IMR-90 (cell line): ENCODE measurements at regions not wholly inside any gene's neighbourhood (a gene's known extent, or its start where the extent isn't known, plus 50 kb on each side); places are given as distances from the start of the nearest gene placed in this dataset.

Experiments
- ATAC-seq: fragments of 200-7000 bp; cut with Tn5 transposase; 2 replicates; pipeline ENCODE4 v1.9.1; 2020; ENCODE audit warnings: low read depth, mild to moderate bottlenecking, moderate library complexity
- BruUV-seq: library from RNA; stranded (reverse); fragments of 400-500 nt; replicated peaks from 2 replicates; lab custom pipeline; 2021; lab: Mats Ljungman, UMichigan
- CTCF ChIA-PET: fragments of 300-600 bp; formaldehyde crosslinking; extraction: SDS; loops from one replicate; lab custom pipeline; 2021; ENCODE audit warnings: antibody characterized with exemption; lab: Yijun Ruan, JAX
- POLR2A ChIA-PET: fragments of 300-600 bp; sonication (Branson Sonifier 250); formaldehyde crosslinking; loops from one replicate; lab custom pipeline; 2022; ENCODE audit warnings: antibody characterized with exemption; ENCODE audit not compliant: unreplicated experiment; lab: Charles Lee
- DNase-seq: peaks from one replicate; pipeline ENCODE4 v3.0.0; 2013
- H2AFZ ChIP-seq: replicated peaks from 2 replicates; pipeline ENCODE3; 2013; ENCODE audit warnings: low read length, mild to moderate bottlenecking; ENCODE audit not compliant: poor library complexity
- H2AK5ac ChIP-seq: 2 replicates; pipeline ENCODE4 v1.6.1; 2013; ENCODE audit warnings: low read depth, low read length, inconsistent platforms
- H2AK9ac ChIP-seq: replicated peaks from 2 replicates; pipeline ENCODE3; 2013; ENCODE audit warnings: mild to moderate bottlenecking, low read depth, low read length, moderate library complexity; ENCODE audit not compliant: poor library complexity
- H2BK120ac ChIP-seq: 2 replicates; pipeline ENCODE4 v1.6.1; 2013; ENCODE audit warnings: low read depth, low read length, inconsistent platforms
- H2BK15ac ChIP-seq: 3 replicates; pipeline ENCODE4 v1.6.1; 2013; ENCODE audit warnings: low read depth, low read length, inconsistent platforms
- H2BK20ac ChIP-seq: 2 replicates; pipeline ENCODE4 v1.6.1; 2013; ENCODE audit warnings: low read depth, mild to moderate bottlenecking, inconsistent platforms, low read length, moderate library complexity
- H2BK5ac ChIP-seq: 2 replicates; pipeline ENCODE4 v1.6.1; 2013; ENCODE audit warnings: mild to moderate bottlenecking, low read depth, low read length, inconsistent platforms; ENCODE audit not compliant: poor library complexity, severe bottlenecking
- H3K14ac ChIP-seq: replicated peaks from 2 replicates; pipeline ENCODE4 v1.6.1; 2013; ENCODE audit warnings: low read depth, low read length, inconsistent platforms
- H3K18ac ChIP-seq: 2 replicates; pipeline ENCODE4 v1.6.1; 2013; ENCODE audit warnings: low read depth, low read length, control low read depth
- H3K23ac ChIP-seq: 2 replicates; pipeline ENCODE4 v1.6.1; 2013; ENCODE audit warnings: low read depth, low read length, inconsistent platforms
- H3K27ac ChIP-seq: 2 replicates; pipeline ENCODE4 v1.5.1; 2013; ENCODE audit warnings: mild to moderate bottlenecking, control low read depth, low read length; ENCODE audit not compliant: insufficient read depth
- H3K27me3 ChIP-seq: 2 replicates; pipeline ENCODE4 v1.6.1; 2013; ENCODE audit warnings: low read length; ENCODE audit not compliant: control insufficient read depth, insufficient read depth
- H3K36me3 ChIP-seq: 2 replicates; pipeline ENCODE4 v1.6.1; 2013; ENCODE audit warnings: low read length, mixed read lengths; ENCODE audit not compliant: control insufficient read depth, insufficient read depth
- H3K4ac ChIP-seq: 2 replicates; pipeline ENCODE4 v1.6.1; 2013; ENCODE audit warnings: low read depth, low read length, inconsistent platforms
- H3K4me1 ChIP-seq: 2 replicates; pipeline ENCODE4 v1.6.1; 2013; ENCODE audit warnings: low read length, mixed read lengths; ENCODE audit not compliant: control insufficient read depth, insufficient read depth
- H3K4me2 ChIP-seq: 2 replicates; pipeline ENCODE4 v1.6.1; 2013; ENCODE audit warnings: low read depth, mild to moderate bottlenecking, control low read depth, low read length, moderate library complexity
- H3K4me3 ChIP-seq: 2 replicates; pipeline ENCODE4 v1.5.1; 2013; ENCODE audit warnings: low read depth, mild to moderate bottlenecking, control low read depth, low read length, moderate library complexity; ENCODE audit not compliant: insufficient read depth
- H3K56ac ChIP-seq: 2 replicates; pipeline ENCODE4 v1.6.1; 2013; ENCODE audit warnings: low read length, inconsistent platforms; ENCODE audit not compliant: insufficient read depth; ENCODE audit errors: extremely low read depth
- H3K79me1 ChIP-seq, 2 experiments: 2 replicates each; pipeline ENCODE4 v1.6.1; 2013; ENCODE audit warnings: low read length in 2 of 2, inconsistent platforms in 1 of 2, low read depth in 1 of 2
- H3K9ac ChIP-seq: 2 replicates; pipeline ENCODE4 v1.6.1; 2013; ENCODE audit warnings: low read depth, low read length, control low read depth
- H3K9me1 ChIP-seq: 2 replicates; pipeline ENCODE4 v1.6.1; 2013; ENCODE audit warnings: low read length, inconsistent platforms; ENCODE audit not compliant: insufficient read depth
- H3K9me3 ChIP-seq: 2 replicates; pipeline ENCODE4 v1.6.1; 2013; ENCODE audit warnings: low read length; ENCODE audit not compliant: control insufficient read depth, insufficient read depth
- H4K20me1 ChIP-seq: 2 replicates; pipeline ENCODE4 v1.6.1; 2013; ENCODE audit warnings: low read length, inconsistent platforms; ENCODE audit not compliant: insufficient read depth
- H4K5ac ChIP-seq: 2 replicates; pipeline ENCODE4 v1.6.1; 2013; ENCODE audit warnings: mild to moderate bottlenecking, low read depth, low read length, control low read depth
- H4K8ac ChIP-seq, 2 experiments: 2 replicates each; pipeline ENCODE4 v1.6.1; 2013; ENCODE audit warnings: low read depth in 2 of 2, low read length in 2 of 2, control low read depth in 1 of 2, inconsistent platforms in 1 of 2
- H4K91ac ChIP-seq: 2 replicates; pipeline ENCODE4 v1.6.1; 2013; ENCODE audit warnings: low read depth, low read length, inconsistent platforms; ENCODE audit not compliant: insufficient read depth
- BHLHE40 ChIP-seq: fragments of 150-350 bp; IDR thresholded peaks from 2 replicates; pipeline ENCODE4 v1.6.1; 2016; ENCODE audit warnings: mild to moderate bottlenecking, low read depth, low read length
- CEBPB ChIP-seq: IDR thresholded peaks from 2 replicates; pipeline ENCODE4 v1.6.1; 2012; ENCODE audit warnings: low read depth, low read length, improper control_type of control experiment
- CHD1 ChIP-seq: IDR thresholded peaks from 2 replicates; pipeline ENCODE4 v1.6.1; 2012; ENCODE audit warnings: low read depth, low read length, improper control_type of control experiment
- CTCF ChIP-seq: conservative IDR thresholded peaks from 2 replicates; pipeline ENCODE4 v1.5.1; 2012; ENCODE audit warnings: mild to moderate bottlenecking, low read depth, low read length, improper control_type of control experiment
- FOS ChIP-seq: fragments of 150-350 bp; IDR thresholded peaks from 2 replicates; pipeline ENCODE4 v1.6.1; 2016; ENCODE audit warnings: low read depth, low read length
- MAFK ChIP-seq: IDR thresholded peaks from 2 replicates; pipeline ENCODE4 v1.6.1; 2012; ENCODE audit warnings: low read depth, low read length, improper control_type of control experiment
- MAZ ChIP-seq: IDR thresholded peaks from 2 replicates; pipeline ENCODE4 v1.6.1; 2012; ENCODE audit warnings: low read depth, mild to moderate bottlenecking, low read length, improper control_type of control experiment, moderate library complexity, borderline replicate concordance
- MXI1 ChIP-seq: IDR thresholded peaks from 2 replicates; pipeline ENCODE4 v1.6.1; 2012; ENCODE audit warnings: low read depth, mild to moderate bottlenecking, low read length, moderate library complexity, borderline replicate concordance
- NFE2L2 ChIP-seq: fragments of 150-350 bp; IDR thresholded peaks from 2 replicates; pipeline ENCODE4 v1.6.1; 2016; ENCODE audit warnings: low read depth, mild to moderate bottlenecking, low read length
- POLR2A ChIP-seq: IDR thresholded peaks from 2 replicates; pipeline ENCODE4 v1.6.1; 2012; ENCODE audit warnings: mild to moderate bottlenecking, low read depth, low read length
- RAD21 ChIP-seq: IDR thresholded peaks from 2 replicates; pipeline ENCODE4 v1.6.1; 2012; ENCODE audit warnings: low read length, improper control_type of control experiment
- RCOR1 ChIP-seq: IDR thresholded peaks from 2 replicates; pipeline ENCODE4 v1.6.1; 2012; ENCODE audit warnings: mild to moderate bottlenecking, low read length, improper control_type of control experiment; ENCODE audit not compliant: insufficient replicate concordance
- RFX5 ChIP-seq: IDR thresholded peaks from 2 replicates; pipeline ENCODE4 v1.8.0; 2012; ENCODE audit warnings: low read depth, mild to moderate bottlenecking, low read length, moderate library complexity
- SMC3 ChIP-seq: fragments of 150-350 bp; IDR thresholded peaks from 2 replicates; pipeline ENCODE4 v1.6.1; 2016; ENCODE audit warnings: low read depth, mild to moderate bottlenecking, antibody characterized with exemption, low read length, moderate library complexity
- USF2 ChIP-seq: fragments of 150-350 bp; IDR thresholded peaks from 2 replicates; pipeline ENCODE4 v1.6.1; 2017; ENCODE audit warnings: mild to moderate bottlenecking, antibody characterized with exemption, low read length, low read depth
- WGBS, 2 experiments: methylation state at CpG; one replicate each; pipeline versions ENCODE4 v1.1.5 to v1.1.7; 2013; ENCODE audit warnings: missing lambda C conversion rate in 2 of 2; ENCODE audit not compliant: insufficient read length in 1 of 2; ENCODE audit errors: extremely low coverage in 2 of 2; 5-methylcytosine and 5-hydroxymethylcytosine counted together
- dilution Hi-C: fragments of 300-500 bp; cut with HindIII; formaldehyde crosslinking; loops from one replicate; pipeline ENCODE4 v1.14.3; 2018; ENCODE audit warnings: low sequenced_read_pairs; ENCODE audit not compliant: unreplicated experiment
- in situ Hi-C: fragments of 300-500 bp; cut with MboI; formaldehyde crosslinking; loops from 3 replicates; pipeline ENCODE4 v1.14.3; 2019; ENCODE audit warnings: low sequenced_read_pairs, inconsistent platforms, mixed read lengths
- intact Hi-C: fragments of 100-400 bp; cut with micrococcal nuclease; formaldehyde crosslinking; loops from 2 replicates; pipeline ENCODE4 v1.10.0; 2022
- TF ChIP-seq, protein P1 (sequence below): fragments of 150-350 bp; IDR thresholded peaks from 2 replicates; pipeline ENCODE4 v1.6.1; 2016; ENCODE audit warnings: low read depth, mild to moderate bottlenecking, low read length, moderate library complexity, borderline replicate concordance

GRCh38 chr4:177097291-177097690 is 212.4 kb upstream of the NEIL3 start:
- H3K9ac ChIP-seq = no peak overlapping the region
- H3K36me3 ChIP-seq = no peaks in the 10 kb centered on the region
- H4K20me1 ChIP-seq = no peaks in the 10 kb centered on the region
- H2BK120ac ChIP-seq = no peak overlapping the region
- no peak overlapping the region for H4K5ac ChIP-seq
- peak overlapping the region; percentile 33; the same call in 1 of the 2 replicates for H2AK5ac ChIP-seq
- no peak for TF ChIP-seq USF2
- no peak for TF ChIP-seq POLR2A
- TF ChIP-seq CHD1 = no peak
- TF ChIP-seq RCOR1 = no peak
- TF ChIP-seq MXI1 = no peak
- TF ChIP-seq CTCF = no peak
- TF ChIP-seq MAFK = no peak
- TF ChIP-seq MAZ = no peak
- no peak for TF ChIP-seq RFX5
- no peak for TF ChIP-seq RAD21
- TF ChIP-seq, protein P1, sequence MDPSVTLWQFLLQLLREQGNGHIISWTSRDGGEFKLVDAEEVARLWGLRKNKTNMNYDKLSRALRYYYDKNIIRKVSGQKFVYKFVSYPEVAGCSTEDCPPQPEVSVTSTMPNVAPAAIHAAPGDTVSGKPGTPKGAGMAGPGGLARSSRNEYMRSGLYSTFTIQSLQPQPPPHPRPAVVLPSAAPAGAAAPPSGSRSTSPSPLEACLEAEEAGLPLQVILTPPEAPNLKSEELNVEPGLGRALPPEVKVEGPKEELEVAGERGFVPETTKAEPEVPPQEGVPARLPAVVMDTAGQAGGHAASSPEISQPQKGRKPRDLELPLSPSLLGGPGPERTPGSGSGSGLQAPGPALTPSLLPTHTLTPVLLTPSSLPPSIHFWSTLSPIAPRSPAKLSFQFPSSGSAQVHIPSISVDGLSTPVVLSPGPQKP = no peak
- TF ChIP-seq NFE2L2 = no peak
- TF ChIP-seq FOS = no peak
- TF ChIP-seq CEBPB = no peak
- TF ChIP-seq SMC3 = no peak
- no peak for TF ChIP-seq BHLHE40
- intact Hi-C loops = no loop called here
- H3K4me3 ChIP-seq = no peak overlapping the region
- H3K18ac ChIP-seq = no peak overlapping the region
- BruUV-seq = no TSS peak
- no peak for ATAC-seq
- ChIA-PET CTCF (no interaction called here), POLR2A (no interaction called here)
- H2BK5ac ChIP-seq = no peak overlapping the region
- no peak overlapping the region for H4K8ac ChIP-seq
- H3K79me1 ChIP-seq = no peaks in the 10 kb centered on the region
- no peak overlapping the region; the same call in 2 of the 3 replicates for H2BK15ac ChIP-seq
- H3K56ac ChIP-seq = no peak overlapping the region
- H3K9me3 ChIP-seq = no peaks in the 10 kb centered on the region
- no CpG with 5 or more reads among the region's 6 CpGs for WGBS, 2 experiments
- H2BK20ac ChIP-seq = no peak overlapping the region
- dilution Hi-C loops = no loop called here
- H3K4ac ChIP-seq = no peak overlapping the region
- H3K23ac ChIP-seq = no peak overlapping the region
- no peak overlapping the region for H2AK9ac ChIP-seq
- in situ Hi-C loops = no loop called here
- no peak overlapping the region for H4K91ac ChIP-seq
- H3K27ac ChIP-seq = no peak overlapping the region
- no peak overlapping the region for H3K4me2 ChIP-seq
- H3K4me1 ChIP-seq = 0 out of 2 replicates have a peak, but pooled peaks cover 2% of the 10 kb centered on the region
- H3K14ac ChIP-seq = no peak overlapping the region
- H3K9me1 ChIP-seq = no peaks in the 10 kb centered on the region; the same call in 1 of the 2 replicates
- no peak overlapping the region for H2AFZ ChIP-seq
- no peak for DNase-seq
- H3K27me3 ChIP-seq = no peaks in the 10 kb centered on the region
